ENCODE measurements at regions not wholly inside any gene's neighbourhood (a gene's known extent, or its start where the extent isn't known, plus 50 kb on each side); places are given as distances from the start of the nearest gene placed in this dataset.

DNA sequence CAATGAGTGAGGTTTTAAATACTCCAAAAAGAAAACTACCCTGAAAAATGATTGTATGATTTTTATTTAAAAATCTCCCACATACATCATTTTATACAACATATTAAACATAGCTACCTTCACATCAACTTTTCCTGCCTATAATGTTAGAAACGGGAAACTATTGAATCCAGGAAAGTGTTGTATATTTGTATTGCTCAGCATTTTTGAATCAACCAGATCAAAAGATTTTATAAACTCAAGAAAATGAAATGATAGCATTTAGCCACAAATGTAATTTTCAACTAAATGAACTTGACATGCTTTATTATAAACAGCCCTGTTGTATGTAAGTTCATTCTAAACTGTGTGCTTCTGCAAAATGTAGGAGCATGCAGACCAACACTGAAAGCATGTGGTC lies 124.6 kb upstream of the SLC10A2 start:
- TF ChIP-seq, protein P1, sequence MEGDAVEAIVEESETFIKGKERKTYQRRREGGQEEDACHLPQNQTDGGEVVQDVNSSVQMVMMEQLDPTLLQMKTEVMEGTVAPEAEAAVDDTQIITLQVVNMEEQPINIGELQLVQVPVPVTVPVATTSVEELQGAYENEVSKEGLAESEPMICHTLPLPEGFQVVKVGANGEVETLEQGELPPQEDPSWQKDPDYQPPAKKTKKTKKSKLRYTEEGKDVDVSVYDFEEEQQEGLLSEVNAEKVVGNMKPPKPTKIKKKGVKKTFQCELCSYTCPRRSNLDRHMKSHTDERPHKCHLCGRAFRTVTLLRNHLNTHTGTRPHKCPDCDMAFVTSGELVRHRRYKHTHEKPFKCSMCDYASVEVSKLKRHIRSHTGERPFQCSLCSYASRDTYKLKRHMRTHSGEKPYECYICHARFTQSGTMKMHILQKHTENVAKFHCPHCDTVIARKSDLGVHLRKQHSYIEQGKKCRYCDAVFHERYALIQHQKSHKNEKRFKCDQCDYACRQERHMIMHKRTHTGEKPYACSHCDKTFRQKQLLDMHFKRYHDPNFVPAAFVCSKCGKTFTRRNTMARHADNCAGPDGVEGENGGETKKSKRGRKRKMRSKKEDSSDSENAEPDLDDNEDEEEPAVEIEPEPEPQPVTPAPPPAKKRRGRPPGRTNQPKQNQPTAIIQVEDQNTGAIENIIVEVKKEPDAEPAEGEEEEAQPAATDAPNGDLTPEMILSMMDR (IDR thresholded peaks at IDR 0.05; ENCODE audit: low read depth, low read length), result no peak
- TF ChIP-seq POLR2A (IDR thresholded peaks at IDR 0.05; ENCODE audit: extremely low read depth, insufficient read length), result no peak
- TF ChIP-seq MYC (IDR thresholded peaks at IDR 0.05; ENCODE audit: low read depth, low read length), result no peak
- TF ChIP-seq, protein P2, sequence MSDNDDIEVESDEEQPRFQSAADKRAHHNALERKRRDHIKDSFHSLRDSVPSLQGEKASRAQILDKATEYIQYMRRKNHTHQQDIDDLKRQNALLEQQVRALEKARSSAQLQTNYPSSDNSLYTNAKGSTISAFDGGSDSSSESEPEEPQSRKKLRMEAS (IDR thresholded peaks at IDR 0.05; ENCODE audit: low read depth, low read length), result no peak

Data from NB4 (cell line).